ENCODE measurements at regions not wholly inside any gene's neighbourhood (a gene's known extent, or its start where the extent isn't known, plus 50 kb on each side); places are given as distances from the start of the nearest gene placed in this dataset.

GRCh38 chrX:117215683-117216082 is 752.9 kb upstream of the CT83 start:
- no peak for ATAC-seq
- no peak for DNase-seq
- intact Hi-C loops (cut with DNase I, micrococcal nuclease) = no loop called here

GRCh38 chrX:117196481-117196880 is 733.7 kb upstream of the CT83 start:
- intact Hi-C loops (cut with DNase I, micrococcal nuclease) = no loop called here
- ATAC-seq = no peak
- no peak for DNase-seq

GRCh38 chrX:117147249-117147648 is 684.5 kb upstream of the CT83 start:
- no peak for DNase-seq
- no peak for ATAC-seq
- intact Hi-C loops (cut with DNase I, micrococcal nuclease) = no loop called here

- ATAC-seq (peak; percentile 35), DNase-seq (no peak)
- intact Hi-C loops (cut with DNase I, micrococcal nuclease) = no loop called here
These were observed 675.3 kb upstream of the CT83 start for GRCh38 chrX:117138070-117138469.

GRCh38 chrX:117134983-117135382 is 672.2 kb upstream of the CT83 start:
- intact Hi-C loops (cut with DNase I, micrococcal nuclease) = no loop called here
- ATAC-seq = no peak
- no peak for DNase-seq

- ATAC-seq = no peak
- intact Hi-C loops (cut with DNase I, micrococcal nuclease) = no loop called here
- DNase-seq = no peak
These were observed 657.9 kb upstream of the CT83 start for GRCh38 chrX:117120700-117121099.

- no peak for ATAC-seq
- DNase-seq = no peak
- intact Hi-C loops (cut with DNase I, micrococcal nuclease) = no loop called here
These were observed 633.8 kb upstream of the CT83 start for GRCh38 chrX:117096528-117096927.

GRCh38 chrX:117095393-117095792 is 632.6 kb upstream of the CT83 start:
- DNase-seq (no peak), ATAC-seq (no peak)
- intact Hi-C loops (cut with DNase I, micrococcal nuclease) = no loop called here

- DNase-seq (no peak), ATAC-seq (no peak)
- intact Hi-C loops (cut with DNase I, micrococcal nuclease) = loop anchor here in 1 of 2 donors (5.0 kb wide), 1 partner anchor 962 kb away; no protein-coding TSS in a partner anchor
These were observed 631.4 kb upstream of the CT83 start for GRCh38 chrX:117094149-117094548.

- ATAC-seq (no peak), DNase-seq (no peak)
- intact Hi-C loops (cut with DNase I, micrococcal nuclease) = loop anchor here in 1 of 2 donors (5.0 kb wide), 1 partner anchor 961 kb away; no protein-coding TSS in a partner anchor
These were observed 630.5 kb upstream of the CT83 start for GRCh38 chrX:117093319-117093718.

- intact Hi-C loops (cut with DNase I, micrococcal nuclease) = loop anchor here in 1 of 2 donors (5.0 kb wide), 1 partner anchor 960 kb away; no protein-coding TSS in a partner anchor
- no peak for DNase-seq
- ATAC-seq = no peak
These were observed 629.9 kb upstream of the CT83 start for GRCh38 chrX:117092641-117093040.

- DNase-seq (no peak), ATAC-seq (no peak)
- intact Hi-C loops (cut with DNase I, micrococcal nuclease) = no loop called here
These were observed 600.4 kb upstream of the CT83 start for GRCh38 chrX:117063224-117063623.

GRCh38 chrX:117059848-117060247 is 597.1 kb upstream of the CT83 start:
- intact Hi-C loops (cut with DNase I, micrococcal nuclease) = no loop called here
- no peak for DNase-seq
- ATAC-seq = no peak

GRCh38 chrX:117053260-117053659 is 590.5 kb upstream of the CT83 start:
- ATAC-seq (no peak), DNase-seq (no peak)
- intact Hi-C loops (cut with DNase I, micrococcal nuclease) = no loop called here

- intact Hi-C loops (cut with DNase I, micrococcal nuclease) = no loop called here
These were observed 576.2 kb upstream of the CT83 start for GRCh38 chrX:117038918-117039440.

GRCh38 chrX:117010243-117010642 is 547.5 kb upstream of the CT83 start:
- intact Hi-C loops (cut with DNase I, micrococcal nuclease) = no loop called here
- ATAC-seq = no peak
- DNase-seq = no peak

More at GRCh38 chrX:117038918-117039440, 576.2 kb upstream of the CT83 start:
- DNase-seq (no peak), ATAC-seq (no peak)

- DNase-seq (no peak), ATAC-seq (no peak)
- intact Hi-C loops (cut with DNase I, micrococcal nuclease) = no loop called here
These were observed 540.2 kb upstream of the CT83 start for GRCh38 chrX:117002981-117003380.

GRCh38 chrX:116975517-116975916 is 512.7 kb upstream of the CT83 start:
- intact Hi-C loops (cut with DNase I, micrococcal nuclease) = no loop called here
- ATAC-seq (no peak), DNase-seq (no peak)

GRCh38 chrX:116972362-116972761 is 509.6 kb upstream of the CT83 start:
- intact Hi-C loops (cut with DNase I, micrococcal nuclease) = no loop called here
- ATAC-seq (no peak), DNase-seq (no peak)

- intact Hi-C loops (cut with DNase I, micrococcal nuclease) = no loop called here
- ATAC-seq (peak; percentile 47), DNase-seq (no peak)
These were observed 499.3 kb upstream of the CT83 start for GRCh38 chrX:116961872-116962582.

- DNase-seq = no peak
- intact Hi-C loops (cut with DNase I, micrococcal nuclease) = no loop called here
- no peak for ATAC-seq
These were observed 467.5 kb upstream of the CT83 start for GRCh38 chrX:116930311-116930710.

All from left colon (tissue), 2 donors.